ENCODE measurements at regions not wholly inside any gene's neighbourhood (a gene's known extent, or its start where the extent isn't known, plus 50 kb on each side); places are given as distances from the start of the nearest gene placed in this dataset.
A peak's percentile ranks its signal among the peaks of the same experiment; 100 is the strongest.
"Not testable (repeated sequence)": the region's sequence is repeated elsewhere in the genome, so short reads cannot be mapped to it uniquely, and the experiment has no call there.

DNA sequence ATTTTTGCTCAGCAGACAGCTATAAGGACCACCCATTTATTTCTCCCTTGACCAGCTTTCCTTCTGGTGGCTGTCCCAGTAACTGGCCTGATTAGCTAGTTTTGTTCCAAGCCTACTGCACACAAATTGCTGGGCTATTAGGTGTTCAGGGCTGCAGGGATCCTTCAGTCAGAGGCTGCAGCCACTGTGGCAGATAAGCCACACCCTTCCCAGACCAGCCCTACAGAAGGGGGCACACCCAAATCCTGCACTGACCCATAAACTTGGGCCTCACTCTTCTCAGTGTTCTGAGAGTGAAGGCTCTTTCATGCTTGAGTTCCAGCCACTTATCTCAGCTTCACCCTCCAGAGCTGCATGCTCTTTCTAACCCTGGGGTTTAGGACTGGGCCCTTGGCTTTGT, 200.0 kb downstream of the AASDHPPT start:
- DNase-seq (ENCODE audit: low spot score), result no peak

DNA sequence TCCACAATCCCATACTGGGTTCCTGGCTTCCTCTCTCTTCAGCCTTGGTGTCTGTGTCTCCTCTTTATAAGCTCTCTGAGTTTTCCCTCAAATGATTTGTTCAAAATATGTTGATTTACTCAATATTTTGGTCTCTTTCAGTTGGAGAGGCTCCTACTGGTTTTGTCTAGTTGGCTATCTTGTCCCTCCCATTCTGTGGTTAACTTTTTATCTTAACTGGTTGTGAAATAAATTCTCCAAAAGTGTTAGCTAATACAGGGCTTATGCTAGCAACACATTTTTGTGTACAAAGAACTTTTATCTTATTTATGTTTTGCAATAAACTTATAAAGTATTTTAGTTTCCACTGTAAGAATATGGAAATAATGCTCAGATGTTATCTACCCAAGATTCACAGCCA, 200.9 kb downstream of the AASDHPPT start:
- DNase-seq (ENCODE audit: low spot score), result no peak

- DNase-seq (ENCODE audit: low spot score), result no peak
Measured at GRCh38 chr11:106280036-106280435, 202.6 kb downstream of the AASDHPPT start.

DNA sequence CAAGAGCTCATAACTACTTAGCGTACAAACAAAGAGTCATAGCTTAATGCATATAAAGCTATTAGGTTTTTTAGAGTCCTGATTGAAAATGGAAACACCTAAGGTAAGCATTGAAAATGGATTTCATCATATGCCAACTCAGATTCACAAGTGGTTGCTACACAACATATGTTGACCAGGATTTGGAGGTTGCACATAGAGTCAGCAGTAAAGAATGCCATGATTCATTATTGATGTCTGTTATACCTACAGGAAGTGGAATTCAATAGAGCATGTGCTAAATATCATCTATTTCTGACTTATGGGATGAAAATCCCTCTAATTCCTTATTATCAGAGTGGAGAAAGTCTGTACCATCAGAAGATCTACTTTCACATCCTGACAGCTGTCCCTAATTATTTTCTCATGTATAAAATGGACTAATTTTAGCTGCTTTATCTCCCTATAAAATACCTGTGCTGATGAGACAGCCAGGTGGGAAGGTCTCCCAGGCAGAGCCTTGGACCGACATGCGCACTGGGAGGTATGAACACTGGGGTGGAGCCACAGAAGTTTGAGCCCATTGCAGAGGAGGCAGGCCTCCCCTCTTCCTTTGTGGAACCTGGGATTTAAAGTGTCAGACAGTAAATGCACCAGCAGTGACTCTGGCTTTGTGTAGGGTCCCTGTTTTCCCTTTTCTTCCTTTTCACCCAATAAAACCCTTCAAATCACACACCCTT, 204.2 kb downstream of the AASDHPPT start:
- peak; percentile 11 for DNase-seq (ENCODE audit: low spot score)

DNA sequence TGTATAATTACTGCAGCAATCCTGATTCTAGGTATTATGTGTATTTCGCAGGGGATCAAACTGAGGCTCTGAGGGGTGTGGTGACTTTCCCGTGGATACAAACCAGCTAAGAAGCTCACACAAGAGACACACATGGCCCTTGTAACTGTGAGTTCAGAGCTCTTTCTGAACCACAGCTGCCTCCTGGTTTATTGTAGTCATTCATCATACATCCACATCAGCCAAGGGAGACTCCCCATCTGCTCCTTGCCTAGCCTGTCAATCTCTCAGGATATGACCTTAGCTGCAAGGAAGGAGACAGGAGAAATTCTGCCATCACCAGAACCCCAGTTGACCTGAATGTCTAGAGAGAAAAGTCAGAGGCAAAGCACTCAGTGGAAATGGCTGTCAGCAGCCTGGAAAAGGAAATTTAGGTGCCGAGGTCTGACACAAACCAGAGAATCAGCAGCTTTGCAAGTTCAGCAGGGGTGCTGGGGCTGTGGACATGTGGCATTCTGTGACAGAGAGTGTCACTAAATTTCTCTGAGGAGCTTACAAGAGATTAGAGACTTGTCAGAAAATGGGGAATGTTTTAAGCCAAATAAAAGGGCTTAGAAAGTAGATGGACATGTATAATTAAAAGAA, 209.5 kb downstream of the AASDHPPT start:
- no peak for DNase-seq (ENCODE audit: low spot score)

DNA sequence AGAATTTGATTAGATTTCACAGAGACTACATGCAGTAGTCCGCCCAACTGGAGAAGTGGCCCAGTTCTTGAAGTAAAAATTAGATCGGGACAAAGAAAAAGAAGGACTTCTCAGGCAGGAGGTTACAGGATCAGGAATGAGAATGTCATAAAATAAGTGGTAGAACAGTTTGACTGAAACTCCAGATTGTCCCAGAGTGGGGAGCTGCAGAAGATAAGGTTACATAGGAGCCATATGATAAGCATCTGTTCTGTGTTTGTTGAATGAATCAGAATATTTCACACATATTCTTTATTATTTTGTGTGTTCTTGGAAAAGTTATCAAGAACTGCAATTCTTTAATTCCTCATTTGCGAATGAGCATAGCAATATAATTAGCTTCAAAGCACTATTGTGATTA, 210.6 kb downstream of the AASDHPPT start:
- DNase-seq (ENCODE audit: low spot score), result no peak

GRCh38 chr11:106288822-106289387, 211.4 kb downstream of the AASDHPPT start:
- DNase-seq (ENCODE audit: low spot score), result no peak

DNA sequence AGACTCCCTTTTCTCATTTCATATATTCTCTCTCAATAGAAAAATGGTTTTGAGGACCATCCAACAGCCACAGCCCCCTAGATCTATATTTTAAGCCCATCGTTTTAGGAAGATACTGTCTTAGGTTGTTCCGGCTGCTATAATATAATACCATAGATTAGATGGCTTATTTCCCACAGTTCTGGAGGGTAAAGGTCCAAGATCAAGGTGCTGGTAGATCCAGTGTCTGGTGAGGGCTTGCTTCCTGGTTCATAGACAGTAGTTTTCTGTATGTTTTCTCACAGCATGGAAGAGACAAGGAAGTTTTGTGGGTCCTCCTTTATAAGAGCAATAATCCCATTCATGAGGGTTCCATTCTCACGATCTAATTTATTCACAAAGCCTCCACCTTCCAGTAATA, 215.1 kb downstream of the AASDHPPT start:
- no peak for DNase-seq (ENCODE audit: low spot score)

DNA sequence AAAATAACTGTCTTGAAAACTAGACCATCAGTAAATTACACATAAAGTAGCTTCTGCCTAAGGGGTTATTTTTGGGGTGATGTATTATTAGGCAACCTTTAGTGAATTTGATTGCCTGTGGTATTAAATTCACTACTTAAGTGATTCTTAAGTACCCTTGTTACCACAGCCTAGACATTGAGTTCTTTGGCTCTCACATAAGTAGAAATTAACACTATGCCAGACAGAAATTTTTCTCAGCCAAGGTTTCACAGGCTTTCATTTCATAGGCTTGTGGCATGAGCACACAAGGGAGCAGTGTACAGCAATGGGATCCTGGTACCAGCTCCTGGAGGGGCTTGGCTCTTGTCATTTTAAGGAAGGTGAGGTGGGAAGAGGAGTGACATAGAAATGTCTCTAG, 218.5 kb downstream of the AASDHPPT start:
- no peak for DNase-seq (ENCODE audit: low spot score)

DNA sequence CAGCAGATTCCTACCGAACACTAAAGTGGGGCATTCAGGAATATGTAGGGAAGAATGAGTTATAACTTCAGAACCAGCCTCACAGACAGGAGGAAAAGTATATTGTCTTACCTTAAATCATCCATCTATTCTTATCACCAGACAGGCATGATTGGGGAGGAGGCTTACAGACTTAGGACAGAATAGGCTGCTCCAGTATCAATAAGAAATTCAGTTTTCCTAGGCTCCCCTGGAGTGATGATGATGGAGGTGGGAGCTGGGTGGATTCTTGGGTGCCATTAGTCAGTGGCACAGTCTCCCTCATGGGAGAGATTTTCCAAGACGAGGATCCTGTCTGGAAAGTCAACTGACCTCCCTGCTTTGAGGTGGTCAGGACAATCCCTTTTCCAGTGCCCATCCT, 225.0 kb downstream of the AASDHPPT start:
- no peak for DNase-seq (ENCODE audit: low spot score)

DNA sequence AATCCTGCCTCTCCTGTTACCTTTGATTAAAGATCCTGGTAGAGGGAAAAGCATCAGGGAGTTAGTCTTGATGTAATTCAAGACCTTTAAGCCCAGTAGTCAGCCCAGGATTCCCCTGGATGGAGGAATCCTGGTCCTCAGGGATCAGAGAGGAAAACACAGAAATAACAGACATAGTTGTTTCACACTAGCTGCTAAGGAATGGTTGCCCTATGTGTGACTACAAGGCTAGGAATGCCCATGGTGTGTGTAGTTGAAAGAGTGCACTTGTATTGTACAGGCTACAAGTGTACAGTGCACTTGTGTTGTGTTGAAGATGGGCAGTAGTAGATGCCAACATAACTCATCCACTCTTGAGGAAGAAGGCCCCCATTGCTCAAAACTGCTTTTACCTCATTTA, 226.8 kb downstream of the AASDHPPT start:
- DNase-seq (ENCODE audit: low spot score), result no peak

GRCh38 chr11:106305458-106305857, 228.0 kb downstream of the AASDHPPT start:
- DNase-seq (ENCODE audit: low spot score), result no peak

- no peak for DNase-seq (ENCODE audit: low spot score)
Measured at GRCh38 chr11:106306942-106307341, 229.5 kb downstream of the AASDHPPT start.

- no peak for DNase-seq (ENCODE audit: low spot score)
Measured at GRCh38 chr11:106309070-106309684, 231.7 kb downstream of the AASDHPPT start.

- DNase-seq (ENCODE audit: low spot score), result no peak
Measured at GRCh38 chr11:106311531-106312230, 234.2 kb downstream of the AASDHPPT start.

- not testable (repeated sequence) for DNase-seq (ENCODE audit: low spot score)
Measured at GRCh38 chr11:106317208-106317773, 239.8 kb downstream of the AASDHPPT start.

DNA sequence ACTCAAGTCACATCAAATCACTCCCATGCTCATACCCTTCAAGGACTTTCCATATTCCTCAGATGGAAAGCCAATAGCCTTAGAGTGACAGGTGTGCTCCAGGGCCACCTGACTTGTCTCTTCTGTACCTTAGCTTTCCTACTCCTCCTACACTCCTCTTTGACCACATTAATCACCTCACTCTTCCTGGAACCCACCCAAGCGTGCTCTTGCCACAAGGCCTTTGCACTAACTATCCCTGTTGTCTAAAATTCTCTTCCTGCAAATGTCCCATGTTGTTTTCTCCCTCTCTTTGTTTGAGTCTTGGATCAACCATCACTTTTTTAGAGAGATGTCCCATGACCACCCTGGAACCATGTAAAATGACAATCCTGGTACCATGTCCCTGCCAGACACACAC, 244.1 kb downstream of the AASDHPPT start:
- no peak for DNase-seq (ENCODE audit: low spot score)

DNA sequence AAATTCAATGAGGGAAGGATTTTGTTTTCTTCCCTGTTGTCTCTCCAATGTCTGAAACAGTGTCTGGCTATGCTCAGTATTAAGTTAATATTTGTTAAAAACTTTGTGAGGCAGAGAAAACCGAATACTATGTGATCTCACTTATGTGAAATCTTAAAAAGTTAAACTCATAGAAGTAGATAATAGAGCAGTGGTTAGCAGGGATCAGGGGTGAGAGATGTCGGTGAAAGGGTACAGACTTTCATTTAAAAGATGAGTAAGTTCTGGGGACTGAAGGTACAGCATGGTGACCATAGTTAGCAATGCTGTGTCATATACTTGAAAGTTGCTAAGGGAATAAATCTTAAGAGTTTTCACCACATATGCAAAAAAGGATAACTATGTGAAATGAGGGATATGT, 244.6 kb downstream of the AASDHPPT start:
- DNase-seq (ENCODE audit: low spot score), result no peak

DNA sequence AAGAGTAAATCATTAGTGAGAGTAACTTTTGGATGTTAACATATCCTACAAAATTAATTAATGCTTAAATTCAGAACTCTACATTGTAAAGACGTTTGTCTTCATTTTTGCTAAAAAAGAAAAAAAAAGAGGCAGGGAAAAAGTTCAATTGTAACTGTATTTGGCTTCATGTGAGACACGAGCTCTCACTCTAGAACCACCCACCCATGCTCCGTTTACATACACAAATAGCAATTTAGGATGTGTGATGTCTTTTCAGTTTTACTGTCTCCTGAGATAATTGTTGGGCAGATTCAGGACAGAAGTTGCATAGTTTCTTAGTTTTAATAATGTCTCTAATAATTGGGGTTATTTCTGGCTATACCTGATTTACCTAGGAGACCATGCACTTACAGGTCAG, 248.6 kb downstream of the AASDHPPT start:
- no peak for DNase-seq (ENCODE audit: low spot score)

DNA sequence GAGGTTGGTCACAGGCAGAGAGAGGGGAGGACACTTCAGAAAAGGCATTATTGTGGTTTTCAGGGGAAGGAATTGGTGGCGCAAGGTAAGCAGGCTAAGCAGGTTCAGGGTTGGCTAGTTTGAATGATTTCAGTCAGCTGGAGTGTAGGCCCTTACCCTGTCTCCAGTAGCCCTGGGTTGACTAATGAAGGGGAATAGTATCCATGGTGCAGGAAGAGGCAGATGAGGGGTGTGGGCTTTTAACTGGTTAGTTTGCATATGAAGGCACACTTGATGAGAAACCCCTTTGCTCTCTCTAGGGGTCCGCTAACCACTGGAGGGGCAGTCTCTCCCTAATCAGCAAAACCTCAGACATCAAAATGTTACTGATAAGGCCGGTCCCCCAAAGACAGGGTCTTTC, 249.7 kb downstream of the AASDHPPT start:
- DNase-seq (ENCODE audit: low spot score), result no peak

DNA sequence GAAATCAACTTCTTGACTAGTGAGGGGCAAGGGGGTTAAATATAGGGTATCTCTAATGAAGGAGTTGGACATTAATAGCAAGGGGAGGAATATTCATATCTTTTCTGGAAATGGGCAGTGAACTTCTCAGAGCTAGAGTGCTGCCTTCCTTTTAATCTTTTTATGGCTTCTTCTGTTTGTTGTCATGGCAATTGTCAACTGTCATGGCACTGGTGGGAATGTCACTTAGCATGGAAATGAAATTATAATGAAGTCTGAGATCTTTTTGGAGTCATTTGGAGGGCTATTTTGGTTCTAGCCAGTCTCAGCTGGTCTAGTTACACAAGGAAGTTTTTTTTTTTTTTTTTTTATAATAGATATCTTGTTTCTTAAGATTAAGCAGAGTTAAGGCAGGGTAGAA, 250.2 kb downstream of the AASDHPPT start:
- no peak for DNase-seq (ENCODE audit: low spot score)
